Stimulated activated CD4-positive, alpha-beta T cell treated with anti-CD3 and anti-CD28 coated beads, Interleukin-4, amount 100 ng/mL, for 4 hours (primary cell): ENCODE measurements at regions not wholly inside any gene's neighbourhood (a gene's known extent, or its start where the extent isn't known, plus 50 kb on each side); places are given as distances from the start of the nearest gene placed in this dataset.
A peak's percentile ranks its signal among the peaks of the same experiment; 100 is the strongest.

Experiments used
- DNase-seq, 2 experiments: peaks; one replicate each; pipeline ENCODE4 v3.0.0-alpha.2; 2020

- DNase-seq: no peak
Observed at GRCh38 chr22:26732284-26732683, 74.9 kb downstream of the MIAT start.

GRCh38 chr22:26734339-26735018, 77.1 kb downstream of the MIAT start:
- no peak for DNase-seq

- no peak for DNase-seq
Observed at GRCh38 chr22:26735019-26735409, 77.6 kb downstream of the MIAT start.

GRCh38 chr22:26737262-26737661, 79.9 kb downstream of the MIAT start:
- DNase-seq: no peak

GRCh38 chr22:26740253-26740652, 82.9 kb downstream of the MIAT start:
- no peak for DNase-seq

GRCh38 chr22:26743149-26743548, 85.8 kb downstream of the MIAT start:
- DNase-seq: no peak

- DNase-seq: no peak
Observed at GRCh38 chr22:26744892-26745808, 87.8 kb downstream of the MIAT start.

- no peak for DNase-seq
Observed at GRCh38 chr22:26746311-26746710, 88.9 kb downstream of the MIAT start.

GRCh38 chr22:26748845-26749244, 91.5 kb downstream of the MIAT start:
- no peak for DNase-seq

- DNase-seq: no peak
Observed at GRCh38 chr22:26751217-26751616, 93.8 kb downstream of the MIAT start.

- no peak for DNase-seq
Observed at GRCh38 chr22:26753125-26753862, 95.9 kb downstream of the MIAT start.

- peak in 1 of 2 experiments; percentile 33 for DNase-seq
Observed at GRCh38 chr22:26756675-26757293, 99.4 kb downstream of the MIAT start.

- DNase-seq: no peak
Observed at GRCh38 chr22:26757496-26757895, 100.1 kb downstream of the MIAT start.

GRCh38 chr22:26762503-26763472, 105.4 kb downstream of the MIAT start:
- DNase-seq: no peak

GRCh38 chr22:26763633-26764361, 106.4 kb downstream of the MIAT start:
- DNase-seq: no peak

GRCh38 chr22:26766510-26767350, 109.3 kb downstream of the MIAT start:
- DNase-seq: no peak

GRCh38 chr22:26767351-26768155, 110.2 kb downstream of the MIAT start:
- DNase-seq: no peak

- no peak for DNase-seq
Observed at GRCh38 chr22:26768156-26768515, 110.7 kb downstream of the MIAT start.

GRCh38 chr22:26768952-26769351, 111.6 kb downstream of the MIAT start:
- DNase-seq: no peak
